ENCODE measurements at regions not wholly inside any gene's neighbourhood (a gene's known extent, or its start where the extent isn't known, plus 50 kb on each side); places are given as distances from the start of the nearest gene placed in this dataset.
"Not testable (repeated sequence)": the region's sequence is repeated elsewhere in the genome, so short reads cannot be mapped to it uniquely, and the experiment has no call there.

DNA sequence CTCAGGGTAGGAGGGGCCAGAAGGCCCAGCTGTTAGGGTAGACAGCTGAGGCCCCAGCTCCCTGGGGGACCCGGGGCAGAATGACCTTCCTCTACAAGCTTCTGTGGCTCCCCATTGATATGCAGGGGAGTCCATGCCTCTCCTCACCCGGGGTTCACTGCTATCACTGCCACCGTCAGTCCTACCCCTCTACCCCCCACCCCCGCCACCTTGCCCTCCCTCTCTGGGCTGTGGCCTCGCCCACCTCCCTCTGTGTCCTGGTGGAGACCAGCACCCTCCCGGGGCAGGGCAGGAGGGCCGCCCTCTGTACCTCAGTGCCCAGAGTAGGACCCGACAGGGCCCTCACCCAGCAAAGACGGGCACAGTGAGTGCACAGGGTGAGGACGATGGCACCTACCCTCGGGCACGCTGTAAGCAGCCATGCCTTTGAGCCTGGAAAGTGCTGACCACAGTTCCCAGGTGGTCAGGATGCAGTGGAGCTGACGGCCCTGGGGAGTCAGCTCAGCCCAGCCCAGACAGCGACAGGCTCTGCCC is 88.4 kb upstream of the SFSWAP start:
- DNase-seq: no peak
- Histone ChIP-seq H3K9me3 (no peaks in the 10 kb centered on the region; the same call in 1 of the 2 replicates), H3K36me3 (no peaks in the 10 kb centered on the region), H3K27me3 (peaks cover 8% of the 10 kb centered on the region), H3K4me3 (ENCODE audit: low read depth, low read length) (no peak overlapping the region), H3K4me1 (no peaks in the 10 kb centered on the region)
- TF ChIP-seq, protein P1, sequence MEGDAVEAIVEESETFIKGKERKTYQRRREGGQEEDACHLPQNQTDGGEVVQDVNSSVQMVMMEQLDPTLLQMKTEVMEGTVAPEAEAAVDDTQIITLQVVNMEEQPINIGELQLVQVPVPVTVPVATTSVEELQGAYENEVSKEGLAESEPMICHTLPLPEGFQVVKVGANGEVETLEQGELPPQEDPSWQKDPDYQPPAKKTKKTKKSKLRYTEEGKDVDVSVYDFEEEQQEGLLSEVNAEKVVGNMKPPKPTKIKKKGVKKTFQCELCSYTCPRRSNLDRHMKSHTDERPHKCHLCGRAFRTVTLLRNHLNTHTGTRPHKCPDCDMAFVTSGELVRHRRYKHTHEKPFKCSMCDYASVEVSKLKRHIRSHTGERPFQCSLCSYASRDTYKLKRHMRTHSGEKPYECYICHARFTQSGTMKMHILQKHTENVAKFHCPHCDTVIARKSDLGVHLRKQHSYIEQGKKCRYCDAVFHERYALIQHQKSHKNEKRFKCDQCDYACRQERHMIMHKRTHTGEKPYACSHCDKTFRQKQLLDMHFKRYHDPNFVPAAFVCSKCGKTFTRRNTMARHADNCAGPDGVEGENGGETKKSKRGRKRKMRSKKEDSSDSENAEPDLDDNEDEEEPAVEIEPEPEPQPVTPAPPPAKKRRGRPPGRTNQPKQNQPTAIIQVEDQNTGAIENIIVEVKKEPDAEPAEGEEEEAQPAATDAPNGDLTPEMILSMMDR (IDR thresholded peaks at IDR 0.05; ENCODE audit: low read depth, low read length): no peak

DNA sequence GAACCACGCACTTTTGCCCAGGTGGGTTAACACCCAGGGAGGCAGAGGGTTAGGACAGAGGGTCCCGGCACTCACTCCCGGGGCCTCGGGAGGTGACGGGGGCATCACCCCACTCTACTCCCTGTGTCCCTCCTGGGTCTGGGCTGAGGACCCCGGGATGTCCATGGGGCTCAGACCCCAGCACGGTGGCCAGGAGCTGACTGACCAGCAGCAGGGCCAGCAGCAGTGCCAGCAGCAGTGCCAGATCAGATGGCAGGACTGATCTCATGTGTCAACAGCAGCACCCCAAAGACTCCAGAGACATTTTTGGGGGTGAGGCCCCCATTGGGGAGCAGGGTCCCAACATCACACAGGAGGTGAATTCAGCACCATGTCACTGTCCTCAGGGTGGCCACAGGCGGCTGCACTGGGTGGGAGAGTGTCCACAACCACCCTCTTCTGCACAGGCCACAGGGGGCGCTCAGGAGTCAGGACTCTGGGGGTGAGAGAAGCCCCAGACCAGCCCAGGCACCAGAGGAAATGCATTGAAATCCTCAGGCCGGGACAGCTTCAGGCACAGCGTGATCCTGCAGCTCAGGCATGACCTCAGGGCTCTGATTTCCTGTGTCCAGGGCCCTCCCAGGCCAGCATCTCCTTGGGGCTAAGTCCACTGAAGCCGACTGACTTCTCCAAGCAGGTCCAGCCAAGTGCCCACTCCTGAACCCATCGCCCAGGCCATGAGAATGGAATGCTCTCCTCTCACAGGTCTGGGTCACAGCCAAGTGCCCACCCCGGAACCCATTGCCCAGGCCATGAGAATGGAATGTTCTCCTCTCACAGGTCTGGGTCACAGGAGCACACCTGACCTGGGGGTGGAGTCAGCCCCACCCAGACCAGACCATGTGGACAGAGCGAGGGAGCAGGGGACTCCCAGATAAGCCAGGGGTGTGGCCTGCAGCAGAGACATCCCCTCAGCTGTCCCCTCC is 87.2 kb upstream of the SFSWAP start:
- TF ChIP-seq, protein P1 (IDR thresholded peaks at IDR 0.05; ENCODE audit: low read depth, low read length): peak; percentile 9; the same call in 1 of the 2 replicates
- H3K27me3 ChIP-seq; H3K9me3 ChIP-seq; H3K4me1 ChIP-seq; H3K36me3 ChIP-seq; H3K4me3 ChIP-seq (ENCODE audit: low read depth, low read length); DNase-seq: not testable (repeated sequence)

DNA sequence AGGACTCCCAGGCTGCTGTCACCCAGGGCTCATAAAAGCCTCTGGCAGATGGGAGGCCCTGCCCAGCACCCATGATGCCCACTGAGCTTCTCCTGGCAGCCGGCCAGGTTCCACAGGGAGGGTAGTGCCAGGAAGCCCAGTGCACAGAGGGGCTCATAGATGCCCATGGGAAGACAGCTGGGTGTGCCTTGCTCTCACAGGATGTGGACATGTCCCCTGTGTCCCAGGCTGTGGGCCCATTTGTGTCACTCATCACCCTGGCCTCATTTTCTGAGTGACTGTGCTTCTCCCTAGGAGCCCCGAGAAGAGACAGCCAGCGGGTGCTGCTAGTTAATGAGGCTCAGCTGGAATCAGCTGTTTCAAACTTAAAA is 86.5 kb upstream of the SFSWAP start:
- H3K9me3 ChIP-seq; H3K4me1 ChIP-seq; H3K4me3 ChIP-seq (ENCODE audit: low read depth, low read length); DNase-seq; H3K27me3 ChIP-seq; H3K36me3 ChIP-seq: not testable (repeated sequence)

- H3K9me3 ChIP-seq; H3K36me3 ChIP-seq; H3K4me1 ChIP-seq; DNase-seq; H3K27me3 ChIP-seq; H3K4me3 ChIP-seq (ENCODE audit: low read depth, low read length): not testable (repeated sequence)
Observed at GRCh38 chr12:131624756-131625501, 86.0 kb upstream of the SFSWAP start.

DNA sequence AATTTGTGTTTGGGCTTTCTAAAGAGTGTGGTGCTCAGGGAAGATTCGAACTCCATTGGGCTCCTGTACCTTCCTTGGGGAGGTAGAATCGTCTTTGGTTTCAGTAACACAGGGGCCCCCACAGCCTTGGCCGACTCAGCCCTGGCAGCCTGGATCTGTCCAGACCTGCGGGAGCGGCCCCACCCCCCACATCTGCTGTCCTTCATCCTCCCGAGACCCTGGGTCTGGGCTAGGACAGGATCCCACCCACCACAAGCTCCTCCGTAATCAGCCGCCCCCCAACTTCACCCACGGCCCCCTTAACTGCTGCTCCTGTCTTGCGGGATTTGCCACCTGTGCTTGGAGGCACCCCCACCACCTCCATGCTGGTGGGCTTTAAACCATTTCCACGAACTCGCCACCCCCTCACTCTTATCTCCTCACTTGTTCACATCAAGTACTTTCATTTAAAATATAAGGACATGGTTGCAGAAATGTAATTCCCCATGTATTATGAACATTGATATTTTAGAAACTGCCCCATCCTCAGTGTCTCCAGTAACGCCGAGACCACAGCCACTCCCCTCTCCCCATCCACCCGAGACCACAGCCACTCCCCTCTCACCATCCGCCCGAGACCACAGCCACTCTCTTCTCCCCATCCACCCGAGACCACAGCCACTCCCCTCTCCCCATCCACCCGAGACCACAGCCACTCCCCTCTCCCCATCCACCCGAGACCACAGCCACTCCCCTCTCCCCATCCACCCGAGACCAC is 84.7 kb upstream of the SFSWAP start:
- not testable (repeated sequence) for H3K36me3 ChIP-seq; H3K27me3 ChIP-seq; DNase-seq; H3K9me3 ChIP-seq; H3K4me3 ChIP-seq (ENCODE audit: low read depth, low read length); H3K4me1 ChIP-seq

DNA sequence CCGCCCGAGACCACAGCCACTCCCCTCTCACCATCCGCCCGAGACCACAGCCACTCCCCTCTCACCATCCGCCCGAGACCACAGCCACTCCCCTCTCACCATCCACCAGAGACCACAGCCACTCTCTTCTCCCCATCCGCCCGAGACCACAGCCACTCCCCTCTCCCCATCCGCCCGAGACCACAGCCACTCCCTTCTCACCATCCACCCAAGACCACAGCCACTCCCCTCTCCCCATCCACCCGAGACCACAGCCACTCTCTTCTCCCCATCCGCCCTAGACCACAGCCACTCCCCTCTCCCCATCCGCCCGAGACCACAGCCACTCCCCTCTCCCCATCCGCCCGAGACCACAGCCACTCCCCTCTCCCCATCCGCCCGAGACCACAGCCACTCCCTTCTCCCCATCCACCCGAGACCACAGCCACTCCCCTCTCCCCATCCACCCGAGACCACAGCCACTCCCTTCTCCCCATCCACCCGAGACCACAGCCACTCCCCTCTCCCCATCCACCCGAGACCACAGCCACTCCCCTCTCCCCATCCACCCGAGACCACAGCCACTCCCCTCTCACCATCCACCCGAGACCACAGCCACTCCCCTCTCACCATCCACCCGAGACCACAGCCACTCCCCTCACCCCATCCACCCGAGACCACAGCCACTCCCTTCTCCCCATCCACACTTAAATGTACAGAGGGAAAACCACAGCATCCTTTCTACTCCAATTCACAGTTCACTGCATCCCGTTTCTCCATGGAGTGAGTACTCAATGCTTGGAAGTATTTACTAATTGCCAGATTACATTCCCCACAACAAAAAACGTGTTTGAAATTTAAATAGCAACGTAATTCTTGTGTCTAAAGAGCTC is 83.5 kb upstream of the SFSWAP start:
- not testable (repeated sequence) for H3K4me1 ChIP-seq; H3K27me3 ChIP-seq; DNase-seq; H3K36me3 ChIP-seq; H3K9me3 ChIP-seq; H3K4me3 ChIP-seq (ENCODE audit: low read depth, low read length)

GRCh38 chr12:131628023-131628740 is 82.7 kb upstream of the SFSWAP start:
- peaks cover 8% of the 10 kb centered on the region for H3K27me3 ChIP-seq
- TF ChIP-seq, protein P1 (IDR thresholded peaks at IDR 0.05; ENCODE audit: low read depth, low read length): no peak
- H3K36me3 ChIP-seq: no peaks in the 10 kb centered on the region
- DNase-seq: no peak
- H3K4me1 ChIP-seq: no peaks in the 10 kb centered on the region
- no peaks in the 10 kb centered on the region for H3K9me3 ChIP-seq
- no peak overlapping the region for H3K4me3 ChIP-seq (ENCODE audit: low read depth, low read length)

Measured in BE2C (cell line).